ENCODE measurements at regions not wholly inside any gene's neighbourhood (a gene's known extent, or its start where the extent isn't known, plus 50 kb on each side); places are given as distances from the start of the nearest gene placed in this dataset.

DNA sequence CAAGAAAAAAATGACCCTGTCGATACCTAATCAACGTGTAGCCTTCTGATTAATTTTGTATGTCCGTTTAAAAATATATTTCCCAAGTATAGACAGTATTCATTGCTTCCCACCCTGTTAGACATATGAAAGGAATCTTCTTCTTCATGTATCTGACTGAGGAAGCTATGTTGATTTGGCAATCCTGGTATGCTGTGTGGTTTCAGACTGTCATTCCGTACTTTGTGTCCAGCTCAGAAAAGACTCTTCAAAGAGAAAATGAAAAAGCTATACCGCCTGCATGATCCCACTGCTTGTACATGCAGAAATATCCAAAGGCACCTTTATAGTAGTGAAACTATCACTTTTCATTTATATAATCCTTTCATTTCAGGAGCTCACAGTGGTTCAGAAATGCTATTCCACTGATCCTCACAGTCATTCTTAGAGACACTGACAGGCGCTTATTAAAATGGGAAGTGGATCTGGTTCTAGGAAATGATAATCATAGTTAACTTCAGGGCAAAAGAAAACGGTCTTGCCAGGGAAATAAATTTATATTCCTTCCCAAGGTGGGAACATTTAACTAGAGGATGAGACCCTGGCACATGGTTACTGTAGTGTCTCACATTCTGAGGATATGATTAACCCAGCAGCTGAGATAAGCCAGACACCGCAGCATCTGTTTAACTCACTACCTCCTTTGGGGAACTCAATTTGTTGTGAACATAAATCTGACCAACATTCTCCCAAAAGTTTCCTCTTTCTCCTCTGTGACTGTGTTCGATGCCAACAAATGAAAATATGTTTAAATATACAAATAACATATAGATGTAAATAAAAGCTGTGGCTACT lies 599.2 kb upstream of the LUZP2 start:
- TF ChIP-seq, protein P1, sequence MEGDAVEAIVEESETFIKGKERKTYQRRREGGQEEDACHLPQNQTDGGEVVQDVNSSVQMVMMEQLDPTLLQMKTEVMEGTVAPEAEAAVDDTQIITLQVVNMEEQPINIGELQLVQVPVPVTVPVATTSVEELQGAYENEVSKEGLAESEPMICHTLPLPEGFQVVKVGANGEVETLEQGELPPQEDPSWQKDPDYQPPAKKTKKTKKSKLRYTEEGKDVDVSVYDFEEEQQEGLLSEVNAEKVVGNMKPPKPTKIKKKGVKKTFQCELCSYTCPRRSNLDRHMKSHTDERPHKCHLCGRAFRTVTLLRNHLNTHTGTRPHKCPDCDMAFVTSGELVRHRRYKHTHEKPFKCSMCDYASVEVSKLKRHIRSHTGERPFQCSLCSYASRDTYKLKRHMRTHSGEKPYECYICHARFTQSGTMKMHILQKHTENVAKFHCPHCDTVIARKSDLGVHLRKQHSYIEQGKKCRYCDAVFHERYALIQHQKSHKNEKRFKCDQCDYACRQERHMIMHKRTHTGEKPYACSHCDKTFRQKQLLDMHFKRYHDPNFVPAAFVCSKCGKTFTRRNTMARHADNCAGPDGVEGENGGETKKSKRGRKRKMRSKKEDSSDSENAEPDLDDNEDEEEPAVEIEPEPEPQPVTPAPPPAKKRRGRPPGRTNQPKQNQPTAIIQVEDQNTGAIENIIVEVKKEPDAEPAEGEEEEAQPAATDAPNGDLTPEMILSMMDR (IDR thresholded peaks at IDR 0.05) = no peak
- no peak for TF ChIP-seq POLR2A (IDR thresholded peaks at IDR 0.05)
